ENCODE measurements at regions not wholly inside any gene's neighbourhood (a gene's known extent, or its start where the extent isn't known, plus 50 kb on each side); places are given as distances from the start of the nearest gene placed in this dataset.

DNA sequence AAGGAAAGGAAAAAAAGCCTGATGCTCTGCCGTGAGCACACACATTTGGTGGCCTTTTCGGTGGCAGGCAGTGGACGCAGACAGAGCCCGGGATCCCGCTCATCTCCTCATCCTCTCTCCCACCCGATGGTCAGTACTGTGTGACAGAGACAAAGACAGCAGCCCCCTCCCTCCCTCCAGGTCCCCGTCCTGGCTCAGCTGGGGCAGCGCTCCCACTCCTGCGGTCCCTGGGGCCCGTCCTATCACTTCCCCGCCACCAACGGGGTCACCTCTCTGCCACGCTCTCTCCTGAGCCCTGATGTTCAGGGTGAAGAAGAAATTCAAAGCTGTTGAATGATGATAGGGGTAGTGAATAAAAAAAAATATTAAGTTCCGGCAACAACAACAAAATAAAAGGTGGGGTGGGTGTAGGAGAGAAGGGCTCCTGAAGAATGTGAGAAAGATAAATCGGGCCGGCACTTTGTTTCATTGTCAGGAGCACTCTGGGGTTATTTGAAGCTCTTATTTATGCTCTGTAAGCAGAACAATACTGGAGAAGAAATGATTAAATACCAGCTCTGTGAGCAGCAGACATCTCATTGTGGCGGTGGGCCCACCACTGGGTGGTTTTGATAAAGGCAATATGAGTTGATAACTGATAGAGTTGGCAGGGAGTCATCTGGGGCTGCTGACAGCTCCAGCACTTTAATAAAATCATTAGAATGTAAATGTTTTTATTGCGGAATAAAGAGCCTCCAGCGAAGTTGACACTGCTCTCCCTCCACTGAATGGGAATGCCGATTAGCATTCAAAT lies 417.7 kb downstream of the IRX1 start:
- TF ChIP-seq POLR2AphosphoS5 (IDR thresholded peaks at IDR 0.05): no peak
- TF ChIP-seq POLR2A (IDR thresholded peaks at IDR 0.05): no peak
- TF ChIP-seq, protein P1, sequence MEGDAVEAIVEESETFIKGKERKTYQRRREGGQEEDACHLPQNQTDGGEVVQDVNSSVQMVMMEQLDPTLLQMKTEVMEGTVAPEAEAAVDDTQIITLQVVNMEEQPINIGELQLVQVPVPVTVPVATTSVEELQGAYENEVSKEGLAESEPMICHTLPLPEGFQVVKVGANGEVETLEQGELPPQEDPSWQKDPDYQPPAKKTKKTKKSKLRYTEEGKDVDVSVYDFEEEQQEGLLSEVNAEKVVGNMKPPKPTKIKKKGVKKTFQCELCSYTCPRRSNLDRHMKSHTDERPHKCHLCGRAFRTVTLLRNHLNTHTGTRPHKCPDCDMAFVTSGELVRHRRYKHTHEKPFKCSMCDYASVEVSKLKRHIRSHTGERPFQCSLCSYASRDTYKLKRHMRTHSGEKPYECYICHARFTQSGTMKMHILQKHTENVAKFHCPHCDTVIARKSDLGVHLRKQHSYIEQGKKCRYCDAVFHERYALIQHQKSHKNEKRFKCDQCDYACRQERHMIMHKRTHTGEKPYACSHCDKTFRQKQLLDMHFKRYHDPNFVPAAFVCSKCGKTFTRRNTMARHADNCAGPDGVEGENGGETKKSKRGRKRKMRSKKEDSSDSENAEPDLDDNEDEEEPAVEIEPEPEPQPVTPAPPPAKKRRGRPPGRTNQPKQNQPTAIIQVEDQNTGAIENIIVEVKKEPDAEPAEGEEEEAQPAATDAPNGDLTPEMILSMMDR (IDR thresholded peaks at IDR 0.05): no peak
